Parathyroid adenoma (tissue), 2 donors: ENCODE measurements at regions not wholly inside any gene's neighbourhood (a gene's known extent, or its start where the extent isn't known, plus 50 kb on each side); places are given as distances from the start of the nearest gene placed in this dataset.

Source experiments
- H2AFZ ChIP-seq: fragments of 300-600 bp; sonication (generic); one replicate; pipeline ENCODE4 v1.7.0; 2017; ENCODE audit warnings: antibody characterized with exemption, mild to moderate bottlenecking
- H3K27ac ChIP-seq: fragments of 300-600 bp; sonication (generic); one replicate; pipeline ENCODE4 v1.7.0; 2017
- H3K27me3 ChIP-seq: fragments of 300-600 bp; sonication (generic); one replicate; pipeline ENCODE4 v1.7.0; 2017; ENCODE audit warnings: low read length; ENCODE audit not compliant: control insufficient read depth, insufficient read depth
- H3K36me3 ChIP-seq: fragments of 300-600 bp; sonication (generic); one replicate; pipeline ENCODE4 v1.7.0; 2017; ENCODE audit warnings: low read length; ENCODE audit not compliant: control insufficient read depth, insufficient read depth
- H3K4me1 ChIP-seq: fragments of 300-600 bp; sonication (generic); one replicate; pipeline ENCODE4 v1.7.0; 2017; ENCODE audit warnings: control low read depth
- H3K4me2 ChIP-seq: fragments of 300-600 bp; sonication (generic); one replicate; pipeline ENCODE4 v1.7.0; 2017; ENCODE audit warnings: low read length
- H3K4me3 ChIP-seq: fragments of 300-600 bp; sonication (generic); one replicate; pipeline ENCODE4 v1.7.0; 2017; ENCODE audit warnings: low read depth, low read length
- H3K79me2 ChIP-seq: fragments of 300-600 bp; sonication (generic); one replicate; pipeline ENCODE4 v1.7.0; 2017; ENCODE audit warnings: control low read depth
- H3K9ac ChIP-seq: fragments of 300-600 bp; sonication (generic); one replicate; pipeline ENCODE4 v1.7.0; 2017; ENCODE audit warnings: mild to moderate bottlenecking
- H3K9me3 ChIP-seq: fragments of 300-600 bp; sonication (generic); one replicate; pipeline ENCODE4 v1.7.0; 2017; ENCODE audit warnings: low read length; ENCODE audit not compliant: control insufficient read depth
- CTCF ChIP-seq: fragments of 300-600 bp; sonication (generic); IDR thresholded peaks from one replicate; pipeline ENCODE4 v1.7.0; 2017; ENCODE audit warnings: antibody characterized with exemption, mild to moderate bottlenecking
- donor health status: primary hyperparathyroidism.

- Histone ChIP-seq H3K4me1 (no peaks in the 10 kb centered on the region), H3K27ac (no peak overlapping the region), H3K27me3 (no peaks in the 10 kb centered on the region), H3K9ac (no peak overlapping the region), H2AFZ (no peak overlapping the region), H3K4me3 (no peak overlapping the region), H3K79me2 (no peaks in the 10 kb centered on the region), H3K9me3 (no peaks in the 10 kb centered on the region), H3K4me2 (no peak overlapping the region), H3K36me3 (peaks cover 2% of the 10 kb centered on the region)
- no peak for TF ChIP-seq CTCF
These were observed 815.4 kb downstream of the SQOR start for GRCh38 chr15:46450112-46450809.

DNA sequence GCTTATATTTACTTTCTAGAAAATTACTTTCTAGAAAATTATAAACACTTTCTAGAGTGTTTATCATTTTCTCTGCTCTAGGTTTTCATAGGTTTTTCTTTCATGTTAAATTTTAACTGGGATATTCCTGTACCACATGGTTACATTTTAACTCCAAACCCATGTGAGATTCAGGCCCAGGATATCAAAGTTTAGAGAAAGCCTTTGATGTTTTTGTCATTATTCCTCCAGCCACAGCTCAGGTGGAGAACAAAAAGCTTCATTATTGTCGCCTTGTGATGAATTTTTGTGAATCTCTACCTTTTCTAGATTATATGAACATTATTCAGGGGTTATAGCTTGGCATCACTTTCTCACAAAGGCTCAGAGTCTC, 816.0 kb downstream of the SQOR start:
- TF ChIP-seq CTCF = no peak
- Histone ChIP-seq H3K4me1 (no peaks in the 10 kb centered on the region), H2AFZ (no peak overlapping the region), H3K79me2 (no peaks in the 10 kb centered on the region), H3K27me3 (no peaks in the 10 kb centered on the region), H3K9ac (no peak overlapping the region), H3K4me3 (no peak overlapping the region), H3K27ac (no peak overlapping the region), H3K4me2 (no peak overlapping the region), H3K9me3 (no peaks in the 10 kb centered on the region), H3K36me3 (peaks cover 2% of the 10 kb centered on the region)

DNA sequence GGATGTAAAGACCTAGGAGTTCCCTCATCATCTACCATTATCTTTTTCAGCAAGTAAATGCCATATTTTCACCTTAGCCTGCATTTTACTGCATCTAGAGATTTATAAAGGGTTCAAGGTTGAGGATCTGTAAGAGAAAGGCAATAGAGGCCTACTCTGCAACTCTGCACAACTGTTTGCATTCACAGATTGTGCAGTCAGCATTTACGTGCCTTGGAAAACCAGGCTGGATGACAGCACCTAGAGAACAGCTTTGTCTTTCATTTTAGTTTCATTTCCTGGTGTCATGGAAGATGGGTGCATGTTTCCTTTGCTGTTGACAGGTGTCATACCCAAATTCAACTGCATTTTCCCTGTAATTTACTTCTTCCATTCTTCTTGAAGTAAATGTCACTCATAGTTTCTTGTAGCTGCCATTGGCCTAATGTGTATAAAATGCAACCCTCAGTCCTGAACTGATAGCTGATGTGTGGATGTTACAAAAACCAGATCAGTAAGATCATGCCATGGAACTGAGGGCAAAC, 817.5 kb downstream of the SQOR start:
- Histone ChIP-seq H3K4me1 (no peaks in the 10 kb centered on the region), H2AFZ (no peak overlapping the region), H3K4me2 (no peak overlapping the region), H3K9ac (no peak overlapping the region), H3K9me3 (no peaks in the 10 kb centered on the region), H3K79me2 (no peaks in the 10 kb centered on the region), H3K27me3 (no peaks in the 10 kb centered on the region), H3K4me3 (no peak overlapping the region), H3K36me3 (peaks cover 2% of the 10 kb centered on the region), H3K27ac (no peak overlapping the region)
- TF ChIP-seq CTCF = no peak

DNA sequence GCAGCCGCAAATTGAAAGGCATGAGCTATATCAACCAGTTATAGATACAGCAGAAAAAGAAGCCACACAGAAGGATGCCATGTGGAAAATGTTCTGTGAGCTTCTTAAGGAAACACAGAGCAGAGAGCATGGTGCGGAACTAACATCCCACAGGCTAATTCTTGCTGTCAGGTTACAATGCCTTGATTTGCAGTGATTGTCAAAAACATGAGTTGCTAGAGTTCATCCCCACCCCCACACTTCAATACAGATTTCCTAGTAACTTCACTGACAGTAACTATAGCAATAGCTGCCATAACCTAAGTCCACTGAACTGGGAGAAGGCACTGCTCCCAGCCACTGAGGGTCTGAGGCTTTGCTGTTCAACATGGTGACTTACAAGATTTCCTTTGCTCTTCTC, 821.6 kb downstream of the SQOR start:
- no peak overlapping the region for H3K9ac ChIP-seq
- no peak overlapping the region for H2AFZ ChIP-seq
- no peak overlapping the region for H3K27ac ChIP-seq
- no peaks in the 10 kb centered on the region for H3K79me2 ChIP-seq
- no peak overlapping the region for H3K4me2 ChIP-seq
- no peak for TF ChIP-seq CTCF
- H3K4me3 ChIP-seq = no peak overlapping the region
- H3K27me3 ChIP-seq = no peaks in the 10 kb centered on the region
- no peaks in the 10 kb centered on the region for H3K9me3 ChIP-seq
- no peaks in the 10 kb centered on the region for H3K4me1 ChIP-seq
- peaks cover 2% of the 10 kb centered on the region for H3K36me3 ChIP-seq

DNA sequence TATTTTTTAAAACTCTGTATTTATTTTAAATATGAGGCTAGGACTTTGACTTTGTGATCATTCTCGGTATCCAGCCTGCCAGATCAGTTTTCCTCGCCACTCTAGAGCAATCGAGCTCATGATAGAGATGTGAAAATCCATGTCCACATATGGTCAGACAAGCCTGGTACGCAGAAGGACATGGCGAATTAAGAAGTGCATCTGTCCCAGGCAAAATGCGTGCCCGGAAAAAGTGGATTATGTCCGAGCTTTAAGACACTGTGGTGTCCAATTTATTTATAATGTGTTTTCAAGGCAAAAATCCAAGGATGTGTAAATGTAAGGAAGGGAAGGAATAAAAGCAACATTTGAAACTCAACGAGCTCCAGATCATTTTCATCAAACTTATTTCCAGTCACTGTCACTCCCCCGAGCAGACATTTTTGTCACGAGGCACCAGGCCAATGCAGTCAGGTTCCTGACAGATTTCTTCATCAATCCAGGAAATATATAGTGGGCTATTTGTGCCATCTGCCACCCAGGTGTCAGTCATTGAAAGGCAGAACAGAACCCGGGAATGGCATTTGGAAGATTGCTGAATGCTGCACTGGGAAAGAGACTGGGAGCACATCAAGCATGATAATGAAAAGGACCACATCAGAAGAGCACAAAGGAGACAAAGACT, 825.7 kb downstream of the SQOR start:
- H2AFZ ChIP-seq = no peak overlapping the region

More for the DNA sequence above, 825.7 kb downstream of the SQOR start:
- Histone ChIP-seq H3K27me3 (no peaks in the 10 kb centered on the region), H3K27ac (no peak overlapping the region), H3K79me2 (no peaks in the 10 kb centered on the region), H3K36me3 (no peaks in the 10 kb centered on the region), H3K4me3 (no peak overlapping the region), H3K4me2 (no peak overlapping the region), H3K9me3 (no peaks in the 10 kb centered on the region), H3K9ac (no peak overlapping the region), H3K4me1 (no peaks in the 10 kb centered on the region)
- TF ChIP-seq CTCF = no peak
